ENCODE measurements at regions not wholly inside any gene's neighbourhood (a gene's known extent, or its start where the extent isn't known, plus 50 kb on each side); places are given as distances from the start of the nearest gene placed in this dataset.

GRCh38 chr7:34603711-34604444 is 54.1 kb upstream of the NPSR1 start:
- no peak overlapping the region for H4K91ac ChIP-seq (ENCODE audit: insufficient read length, low read depth, low read length)
- H3K56ac ChIP-seq (ENCODE audit: insufficient read length, low read depth, low read length), result no peak overlapping the region
- no peak overlapping the region for H3T11ph ChIP-seq (ENCODE audit: low read length)
- H3K79me2 ChIP-seq (ENCODE audit: insufficient read depth, low read length), result no peaks in the 10 kb centered on the region
- no peak overlapping the region for H3K4ac ChIP-seq (ENCODE audit: low read depth, low read length)
- 0 out of 2 replicates have a peak, but pooled peaks cover 2% of the 10 kb centered on the region for H3K4me1 ChIP-seq (ENCODE audit: insufficient read depth, low read length)
- no peak overlapping the region for H2BK5ac ChIP-seq (ENCODE audit: insufficient read length, low read length)
- H3K23ac ChIP-seq (ENCODE audit: insufficient read length, low read depth, low read length), result no peak overlapping the region
- no peak for TF ChIP-seq CTCF (conservative IDR thresholded peaks at IDR 0.05)
- H3K14ac ChIP-seq (ENCODE audit: insufficient read depth, low read length), result no peak overlapping the region
- H2BK12ac ChIP-seq (ENCODE audit: insufficient read length, low read depth, low read length), result no peak overlapping the region
- H3K23me2 ChIP-seq (ENCODE audit: insufficient read length, low read depth, low read length, poor library complexity, severe bottlenecking), result no peaks in the 10 kb centered on the region
- no peaks in the 10 kb centered on the region for H4K20me1 ChIP-seq (ENCODE audit: control insufficient read depth, insufficient read depth, insufficient read length)
- H3K9ac ChIP-seq (ENCODE audit: extremely low read depth, insufficient read length, low read length), result no peak overlapping the region
- no peak overlapping the region for H2AK5ac ChIP-seq (ENCODE audit: insufficient read length, low read length)
- no CpG with 5 or more reads among the region's 3 CpGs for WGBS (ENCODE audit: extremely low coverage, insufficient read length, low lambda C conversion rate)
- no peak overlapping the region for H2BK15ac ChIP-seq (ENCODE audit: low read depth, low read length)
- no peak overlapping the region for H4K8ac ChIP-seq (replicated peaks; ENCODE audit: insufficient read length, low read depth, low read length)
- DNase-seq, result no peak
- H3K27me3 Mint-ChIP-seq (ENCODE audit: low read depth), result no peaks in the 10 kb centered on the region
- H2BK20ac ChIP-seq (ENCODE audit: low read depth, low read length, poor library complexity, severe bottlenecking), result no peak overlapping the region
- H3K27me3 ChIP-seq (ENCODE audit: insufficient read depth, low read length), result no peaks in the 10 kb centered on the region
- H3K9me3 Mint-ChIP-seq, result no peaks in the 10 kb centered on the region
- no peak overlapping the region for H3K27ac Mint-ChIP-seq
- no peak overlapping the region for H3K4me3 Mint-ChIP-seq
- H3K36me3 Mint-ChIP-seq (ENCODE audit: insufficient read depth in 1 of 3, low read depth in 3 of 3), result no peaks in the 10 kb centered on the region
- H3K9me3 ChIP-seq (ENCODE audit: control insufficient read depth, low read depth, low read length), result no peaks in the 10 kb centered on the region
- H4K5ac ChIP-seq (ENCODE audit: insufficient read length, low read depth, low read length), result no peak overlapping the region
- no peak overlapping the region for H3K27ac ChIP-seq (ENCODE audit: insufficient read length, low read depth, low read length)
- no peaks in the 10 kb centered on the region for H3K79me1 ChIP-seq (ENCODE audit: insufficient read depth, low read depth, low read length, poor library complexity, severe bottlenecking)
- H3K4me2 ChIP-seq (ENCODE audit: insufficient read depth, insufficient read length, low read length), result no peak overlapping the region
- peaks cover 6 to 7% of the 10 kb centered on the region in 2 experiments; a peak in 3 of 4 replicates for H3K4me1 Mint-ChIP-seq
- no peak overlapping the region for H2BK120ac ChIP-seq (ENCODE audit: low read depth, low read length, poor library complexity, severe bottlenecking)
- H3K18ac ChIP-seq (ENCODE audit: insufficient read length, low read depth, low read length), result no peak overlapping the region
- no peak overlapping the region for H2AFZ ChIP-seq (ENCODE audit: low read length)

Measured in H9 (cell line).